GM19452 (cell line): ENCODE measurements at regions not wholly inside any gene's neighbourhood (a gene's known extent, or its start where the extent isn't known, plus 50 kb on each side); places are given as distances from the start of the nearest gene placed in this dataset.

Experiments used
- ATAC-seq: cut with Tn5 transposase; IDR thresholded peaks from one replicate; pipeline ENCODE4 v1.9.1; 2021; ENCODE audit not compliant: unreplicated experiment

- no peak for ATAC-seq
Observed at GRCh38 chr18:78698914-78699313, 280.7 kb upstream of the SALL3 start.

- no peak for ATAC-seq
Observed at GRCh38 chr18:78699499-78699898, 280.1 kb upstream of the SALL3 start.

- ATAC-seq: no peak
Observed at GRCh38 chr18:78701771-78702396, 277.7 kb upstream of the SALL3 start.

GRCh38 chr18:78703291-78703690 lies 276.3 kb upstream of the SALL3 start:
- ATAC-seq: no peak

- no peak for ATAC-seq
Observed at GRCh38 chr18:78704971-78705461, 274.6 kb upstream of the SALL3 start.

- ATAC-seq: no peak
Observed at GRCh38 chr18:78709261-78709809, 270.3 kb upstream of the SALL3 start.

- no peak for ATAC-seq
Observed at GRCh38 chr18:78711316-78711715, 268.3 kb upstream of the SALL3 start.

GRCh38 chr18:78711971-78712370 lies 267.6 kb upstream of the SALL3 start:
- no peak for ATAC-seq

GRCh38 chr18:78713069-78713468 lies 266.5 kb upstream of the SALL3 start:
- no peak for ATAC-seq

GRCh38 chr18:78713726-78714125 lies 265.9 kb upstream of the SALL3 start:
- ATAC-seq: no peak

GRCh38 chr18:78716022-78716421 lies 263.6 kb upstream of the SALL3 start:
- no peak for ATAC-seq

- no peak for ATAC-seq
Observed at GRCh38 chr18:78716581-78716980, 263.0 kb upstream of the SALL3 start.

GRCh38 chr18:78717051-78717765 lies 262.4 kb upstream of the SALL3 start:
- ATAC-seq: no peak

- no peak for ATAC-seq
Observed at GRCh38 chr18:78717766-78718150, 261.9 kb upstream of the SALL3 start.

GRCh38 chr18:78719821-78720220 lies 259.8 kb upstream of the SALL3 start:
- no peak for ATAC-seq

- no peak for ATAC-seq
Observed at GRCh38 chr18:78720456-78721237, 259.0 kb upstream of the SALL3 start.

- ATAC-seq: no peak
Observed at GRCh38 chr18:78721238-78721875, 258.3 kb upstream of the SALL3 start.

- ATAC-seq: no peak
Observed at GRCh38 chr18:78721981-78722380, 257.6 kb upstream of the SALL3 start.

- no peak for ATAC-seq
Observed at GRCh38 chr18:78722386-78722785, 257.2 kb upstream of the SALL3 start.

- ATAC-seq: no peak
Observed at GRCh38 chr18:78722929-78723710, 256.5 kb upstream of the SALL3 start.
